ENCODE measurements at regions not wholly inside any gene's neighbourhood (a gene's known extent, or its start where the extent isn't known, plus 50 kb on each side); places are given as distances from the start of the nearest gene placed in this dataset.
"Not testable (repeated sequence)": the region's sequence is repeated elsewhere in the genome, so short reads cannot be mapped to it uniquely, and the experiment has no call there.

GRCh38 chr1:185468626-185469025 lies 151.6 kb upstream of the IVNS1ABP start:
- no peak for DNase-seq (ENCODE audit: low spot score)

GRCh38 chr1:185467122-185467521 lies 150.1 kb upstream of the IVNS1ABP start:
- DNase-seq (ENCODE audit: low spot score), result no peak

- no peak for DNase-seq (ENCODE audit: low spot score)
These were observed 147.7 kb upstream of the IVNS1ABP start for GRCh38 chr1:185464777-185465176.

- DNase-seq (ENCODE audit: low spot score), result no peak
These were observed 146.4 kb upstream of the IVNS1ABP start for GRCh38 chr1:185463433-185463832.

- DNase-seq (ENCODE audit: low spot score), result no peak
These were observed 146.0 kb upstream of the IVNS1ABP start for GRCh38 chr1:185463011-185463410.

- DNase-seq (ENCODE audit: low spot score), result not testable (repeated sequence)
These were observed 143.7 kb upstream of the IVNS1ABP start for GRCh38 chr1:185460723-185461122.

GRCh38 chr1:185459141-185459540 lies 142.1 kb upstream of the IVNS1ABP start:
- no peak for DNase-seq (ENCODE audit: low spot score)

- DNase-seq (ENCODE audit: low spot score), result no peak
These were observed 141.6 kb upstream of the IVNS1ABP start for GRCh38 chr1:185458670-185459069.

- DNase-seq (ENCODE audit: low spot score), result no peak
These were observed 136.6 kb upstream of the IVNS1ABP start for GRCh38 chr1:185453496-185454192.

- DNase-seq (ENCODE audit: low spot score), result no peak
These were observed 133.9 kb upstream of the IVNS1ABP start for GRCh38 chr1:185450917-185451316.

GRCh38 chr1:185450060-185450788 lies 133.2 kb upstream of the IVNS1ABP start:
- no peak for DNase-seq (ENCODE audit: low spot score)

- DNase-seq (ENCODE audit: low spot score), result no peak
These were observed 132.5 kb upstream of the IVNS1ABP start for GRCh38 chr1:185449378-185450059.

- no peak for DNase-seq (ENCODE audit: low spot score)
These were observed 131.6 kb upstream of the IVNS1ABP start for GRCh38 chr1:185448591-185449186.

GRCh38 chr1:185446131-185446530 lies 129.1 kb upstream of the IVNS1ABP start:
- no peak for DNase-seq (ENCODE audit: low spot score)

GRCh38 chr1:185445594-185445993 lies 128.6 kb upstream of the IVNS1ABP start:
- DNase-seq (ENCODE audit: low spot score), result no peak

- no peak for DNase-seq (ENCODE audit: low spot score)
These were observed 127.6 kb upstream of the IVNS1ABP start for GRCh38 chr1:185444676-185445075.

- DNase-seq (ENCODE audit: low spot score), result no peak
These were observed 125.0 kb upstream of the IVNS1ABP start for GRCh38 chr1:185442050-185442449.

GRCh38 chr1:185441605-185442004 lies 124.6 kb upstream of the IVNS1ABP start:
- DNase-seq (ENCODE audit: low spot score), result no peak

GRCh38 chr1:185440877-185441276 lies 123.8 kb upstream of the IVNS1ABP start:
- DNase-seq (ENCODE audit: low spot score), result peak; percentile 1

- no peak for DNase-seq (ENCODE audit: low spot score)
These were observed 122.8 kb upstream of the IVNS1ABP start for GRCh38 chr1:185439727-185440415.

GRCh38 chr1:185438936-185439335 lies 121.9 kb upstream of the IVNS1ABP start:
- no peak for DNase-seq (ENCODE audit: low spot score)
